AG08395 (cell line): ENCODE measurements at regions not wholly inside any gene's neighbourhood (a gene's known extent, or its start where the extent isn't known, plus 50 kb on each side); places are given as distances from the start of the nearest gene placed in this dataset.
A peak's percentile ranks its signal among the peaks of the same experiment; 100 is the strongest.

Source experiments
- DNase-seq: peaks from one replicate; pipeline ENCODE4 v3.0.0; 2012; ENCODE audit warnings: mixed read lengths, low spot score

DNA sequence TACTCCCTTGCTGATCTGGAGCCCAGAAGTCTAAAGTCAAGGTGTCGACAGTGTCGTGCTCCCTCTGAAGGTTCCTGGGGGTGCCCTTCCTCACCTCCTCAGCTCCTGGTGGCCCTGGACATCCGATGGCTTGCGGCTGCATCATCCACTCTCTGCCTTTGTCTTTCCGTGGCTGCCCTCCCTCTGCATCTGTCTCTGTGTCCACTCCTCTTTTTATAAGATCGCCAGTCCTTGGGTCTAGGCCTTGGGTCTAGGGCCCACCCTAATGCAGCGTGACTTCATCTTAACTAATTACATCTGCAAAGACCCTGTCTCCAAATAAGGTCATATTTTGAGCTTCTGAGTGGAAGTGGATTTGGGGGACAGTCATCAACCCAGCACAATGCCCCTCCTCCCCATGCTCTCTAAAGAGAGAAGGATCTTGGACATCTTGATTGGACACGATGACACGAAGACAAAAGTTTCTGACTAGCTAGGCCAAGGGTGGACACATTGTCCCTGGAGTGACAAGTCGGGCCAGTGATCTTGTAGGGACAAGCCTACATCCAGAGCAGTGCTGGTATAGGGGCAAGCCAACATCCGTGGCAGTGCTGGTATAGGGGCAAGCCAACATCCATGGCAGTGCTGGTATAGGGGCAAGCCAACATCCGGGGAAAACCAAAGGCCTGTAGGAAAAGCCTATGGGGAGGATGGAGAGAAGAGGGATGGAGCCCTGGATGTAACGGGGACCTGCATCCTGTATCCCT is 93.9 kb upstream of the DIO3 start:
- no peak for DNase-seq

DNA sequence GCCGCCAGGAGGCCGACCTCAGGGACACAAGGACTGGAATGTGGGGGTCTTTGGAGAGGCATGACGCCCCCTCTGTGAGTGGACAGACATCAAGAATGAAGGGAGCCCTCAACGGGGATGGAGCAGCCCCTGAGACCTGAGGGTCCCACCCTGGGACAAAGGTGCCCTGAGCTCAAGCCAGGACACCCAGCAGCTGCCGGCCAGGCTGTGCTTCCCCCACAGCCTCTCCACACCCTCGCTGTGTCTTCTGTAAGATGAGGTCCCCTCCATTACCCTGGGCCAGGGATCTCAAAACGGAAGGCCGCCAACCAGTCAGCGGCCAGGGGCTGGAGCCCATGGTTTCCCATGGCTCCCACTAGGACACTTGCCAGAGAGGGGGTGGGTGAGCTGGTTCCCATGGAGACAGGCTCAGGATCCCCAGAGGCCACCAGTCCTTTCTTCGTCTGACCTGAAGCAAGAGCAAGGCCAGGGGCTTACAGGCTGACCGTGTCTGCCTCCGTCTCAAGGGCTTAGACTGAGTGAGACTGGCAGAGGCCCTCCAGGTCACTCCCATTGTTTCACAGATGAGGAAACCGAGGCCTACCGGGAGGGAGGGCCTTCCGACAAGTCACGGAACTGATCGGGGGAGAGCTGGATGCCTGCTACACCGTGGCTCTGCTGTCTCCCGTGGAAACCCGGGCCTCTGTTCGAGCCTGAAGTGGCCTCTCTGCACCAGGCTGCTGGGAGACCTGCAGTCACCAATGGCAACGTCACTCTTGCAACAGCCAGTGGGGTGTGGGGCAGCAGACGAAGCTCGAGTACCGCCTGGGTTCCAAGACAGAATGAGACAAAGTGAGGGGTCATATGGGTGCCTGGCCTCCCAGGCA is 91.7 kb upstream of the DIO3 start:
- no peak for DNase-seq

GRCh38 chr14:101470266-101470665 is 91.0 kb upstream of the DIO3 start:
- no peak for DNase-seq

DNA sequence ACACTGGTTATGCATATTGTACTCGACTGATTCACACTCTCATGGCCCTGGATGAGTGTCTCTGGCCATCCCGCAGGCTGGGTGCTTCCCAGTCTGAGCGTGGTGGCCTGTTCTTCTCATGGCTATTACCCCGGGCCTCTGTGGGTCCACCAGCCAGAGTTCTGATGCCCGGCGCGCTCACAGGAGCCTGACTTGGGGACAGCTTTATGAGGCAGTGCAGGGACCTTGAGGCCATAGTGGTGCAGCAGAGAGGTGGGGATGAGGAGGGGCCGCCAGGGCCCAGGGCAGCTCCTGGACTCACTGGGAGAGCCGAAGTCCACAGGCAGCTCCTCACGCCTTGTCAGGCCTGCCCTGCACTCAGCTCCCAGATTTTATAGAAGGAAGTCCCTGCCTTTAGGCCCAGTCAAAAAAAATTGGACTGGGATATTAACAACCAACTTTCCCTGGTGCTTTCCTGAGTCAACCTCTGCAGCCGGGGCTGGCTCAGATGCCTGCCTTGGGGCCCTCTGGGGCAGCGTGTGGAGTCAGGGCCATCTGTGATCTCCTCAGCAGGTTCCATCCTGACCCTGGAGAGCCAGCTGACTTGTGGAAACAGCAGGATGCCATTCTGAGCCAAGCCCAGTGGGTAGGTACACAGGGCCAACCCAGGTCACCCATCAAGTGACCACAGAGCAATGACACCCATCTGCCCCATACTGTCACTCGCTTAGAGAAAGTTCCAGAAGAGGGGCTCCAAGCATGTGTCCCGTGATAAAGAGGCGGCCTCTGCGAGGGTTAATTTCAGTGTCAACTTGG is 89.4 kb upstream of the DIO3 start:
- no peak for DNase-seq

GRCh38 chr14:101472518-101472849 is 88.8 kb upstream of the DIO3 start:
- DNase-seq = no peak

GRCh38 chr14:101473045-101473729 is 88.1 kb upstream of the DIO3 start:
- no peak for DNase-seq

GRCh38 chr14:101473795-101474562 is 87.3 kb upstream of the DIO3 start:
- DNase-seq = no peak

DNA sequence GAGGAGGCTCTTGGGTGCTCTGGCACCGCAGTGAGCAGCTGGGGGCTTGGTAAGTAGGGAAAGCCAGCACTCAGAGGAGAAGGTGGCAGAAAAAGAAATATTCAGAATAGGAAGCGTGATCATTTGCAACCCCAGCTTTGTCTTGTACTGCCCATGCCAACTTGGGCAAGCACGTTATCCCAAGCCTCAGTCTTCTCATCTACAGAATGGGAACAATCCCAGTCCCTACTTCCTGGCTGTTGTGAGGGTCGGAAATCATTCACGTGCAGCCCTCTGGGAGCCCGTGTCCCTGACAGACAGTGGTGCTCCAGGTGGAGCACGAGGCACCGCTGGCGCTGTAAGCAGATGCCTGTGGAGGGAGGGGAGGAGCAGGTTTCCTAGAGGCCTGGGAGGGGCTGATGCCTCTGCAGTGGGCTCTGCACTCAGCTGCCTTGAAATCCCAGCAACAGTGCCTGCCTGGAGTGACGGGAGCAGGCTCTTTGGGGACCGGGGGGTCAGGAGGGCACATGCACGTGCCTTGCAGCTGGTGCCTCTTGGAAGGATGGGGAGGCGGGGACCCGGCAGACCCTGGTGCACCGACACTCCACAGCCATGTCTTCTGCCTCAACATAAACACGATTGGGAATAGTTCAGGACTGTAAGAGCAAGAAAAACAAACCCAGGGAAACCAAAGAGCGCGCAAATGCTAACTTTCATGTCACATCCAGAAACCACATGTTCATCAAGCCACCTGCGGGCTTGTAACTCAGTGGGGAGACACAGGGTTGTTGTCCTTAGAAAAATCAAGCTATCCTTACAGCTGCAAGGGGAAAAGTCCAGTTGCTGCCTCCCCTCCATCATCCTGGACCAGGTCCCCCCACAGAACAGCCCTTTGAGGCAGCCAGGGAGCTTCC is 86.5 kb upstream of the DIO3 start:
- no peak for DNase-seq

DNA sequence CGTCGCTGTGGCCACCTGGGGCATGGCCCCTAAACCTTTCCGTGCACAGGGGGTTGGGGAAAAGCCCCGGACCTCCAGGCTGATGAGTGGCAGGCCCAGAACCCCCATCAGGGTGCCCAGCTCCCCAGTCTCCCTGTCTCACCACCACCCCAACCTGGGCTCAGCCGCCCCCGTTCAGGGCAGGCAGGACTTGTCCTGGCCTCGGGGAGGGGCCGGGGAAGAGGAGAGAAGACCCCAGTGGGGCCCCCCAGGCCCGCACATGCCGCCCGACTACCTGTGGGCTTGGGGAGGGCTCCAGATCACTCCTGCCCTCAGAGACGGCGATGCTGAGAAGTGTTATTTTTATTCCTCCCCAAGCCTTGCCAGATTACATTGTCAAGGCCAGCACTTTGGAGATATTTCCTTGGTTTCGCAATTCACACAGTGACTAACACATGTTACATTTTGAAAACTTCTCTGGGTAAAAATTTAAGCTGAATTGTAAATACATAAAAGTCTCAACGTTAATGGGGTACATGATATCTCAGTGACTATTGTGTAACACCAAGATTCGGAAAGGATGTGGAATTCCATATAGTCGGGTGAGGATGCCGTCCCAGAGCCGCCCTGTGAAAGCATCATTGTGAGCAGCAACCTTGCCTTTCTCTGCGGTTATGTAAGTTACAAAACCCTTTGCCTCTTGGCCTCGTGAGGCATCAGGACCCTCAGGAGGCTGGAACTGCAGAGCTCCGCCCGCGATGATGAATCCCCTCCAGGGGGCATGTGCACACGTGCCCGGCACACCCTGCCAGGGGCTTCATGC is 85.6 kb upstream of the DIO3 start:
- peak; percentile 73 for DNase-seq

DNA sequence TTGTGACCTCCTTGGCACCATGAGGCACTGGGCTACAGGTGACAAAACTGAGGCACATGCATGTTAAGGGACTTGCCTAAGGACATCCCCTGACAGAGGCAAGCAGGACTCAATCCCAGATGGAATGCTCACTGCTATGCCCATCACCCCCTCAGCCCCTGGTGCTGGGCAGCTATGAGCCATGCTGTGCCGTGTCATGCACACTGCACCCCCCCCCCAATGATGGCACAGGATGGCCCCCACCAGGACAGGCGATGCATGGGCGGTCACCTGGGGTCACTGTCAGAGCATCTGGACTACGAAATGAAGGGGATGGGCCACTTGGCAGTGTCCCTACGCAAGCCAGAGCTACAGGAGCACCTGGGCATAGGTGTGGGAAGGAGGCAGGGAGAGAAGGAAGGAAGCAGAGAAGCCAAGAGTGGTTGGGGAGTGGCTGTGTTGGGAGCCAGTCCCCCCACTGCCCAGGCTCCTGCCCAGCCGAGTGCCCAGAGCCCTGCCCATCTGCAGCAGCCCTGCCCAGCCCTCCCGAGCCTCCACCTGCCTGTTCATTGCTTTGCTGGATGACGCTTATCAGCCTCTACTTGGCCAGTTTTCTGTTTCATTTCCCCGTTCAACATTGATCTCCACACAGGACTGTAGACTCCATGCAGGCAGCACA is 84.9 kb upstream of the DIO3 start:
- DNase-seq = no peak

GRCh38 chr14:101476916-101477553 is 84.3 kb upstream of the DIO3 start:
- no peak for DNase-seq

DNA sequence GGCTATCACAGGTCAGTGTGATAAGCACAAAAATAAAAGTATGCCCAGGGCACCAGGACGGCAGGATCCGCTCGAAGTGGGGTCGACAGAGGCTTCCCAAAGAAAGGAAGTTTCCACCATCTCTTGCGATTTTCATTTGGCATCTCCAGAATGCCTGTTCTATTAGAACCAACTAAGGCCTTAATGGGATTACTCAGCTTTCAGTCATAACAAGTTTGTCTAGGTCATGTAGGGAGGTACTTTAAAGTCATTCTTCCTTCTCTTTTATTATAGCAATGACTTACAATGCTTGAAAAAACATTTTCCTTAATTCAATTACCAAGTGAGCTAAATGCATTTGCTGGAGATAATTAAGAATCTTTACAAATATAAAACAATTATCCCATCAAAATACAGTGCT is 83.6 kb upstream of the DIO3 start:
- DNase-seq = no peak

DNA sequence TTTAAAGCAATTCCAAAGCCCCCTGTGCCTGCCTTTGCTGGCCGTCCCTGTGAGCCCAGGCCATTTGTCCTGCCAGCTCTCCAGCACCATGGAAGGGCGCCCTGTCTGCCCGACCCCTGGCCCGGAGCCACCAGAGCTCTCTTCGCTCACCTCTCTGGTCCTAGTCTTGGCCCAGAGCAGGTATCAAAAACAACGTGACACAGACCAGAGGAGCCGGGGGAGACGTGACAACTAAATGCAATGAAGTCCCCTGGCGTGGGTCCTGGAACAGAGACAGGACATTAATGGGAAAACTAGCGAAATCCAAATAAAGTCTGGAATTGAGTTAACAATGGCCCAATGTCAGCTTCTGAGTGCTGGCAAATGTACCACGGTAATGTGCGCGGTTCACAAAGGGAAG is 83.2 kb upstream of the DIO3 start:
- DNase-seq = no peak

- no peak for DNase-seq
Observed at GRCh38 chr14:101478796-101479410, 82.4 kb upstream of the DIO3 start.

GRCh38 chr14:101480022-101480746 is 81.1 kb upstream of the DIO3 start:
- no peak for DNase-seq

GRCh38 chr14:101480747-101481530 is 80.4 kb upstream of the DIO3 start:
- DNase-seq = no peak
